A549 (cell line): ENCODE measurements at regions not wholly inside any gene's neighbourhood (a gene's known extent, or its start where the extent isn't known, plus 50 kb on each side); places are given as distances from the start of the nearest gene placed in this dataset.

Source experiments
- ATAC-seq, 2 experiments: fragments of 200-7000 bp in 1 of 2; fragments of >200 bp in 1 of 2; cut with Nextera tagmentation in 1 of 2; cut with Tn5 transposase in 1 of 2; 3 replicates each; pipeline versions ENCODE4 v1.8.0 to v1.9.1; 2018 to 2020; ENCODE audit warnings: mild to moderate bottlenecking in 1 of 2, moderate library complexity in 1 of 2
- CTCF ChIA-PET: fragments of 300-600 bp; sonication (Branson Sonifier 250); formaldehyde crosslinking; extraction: SDS; loops from one replicate; lab custom pipeline; 2021; ENCODE audit warnings: antibody characterized with exemption, inconsistent platforms; lab: Yijun Ruan, JAX
- POLR2A ChIA-PET: fragments of 350-600 bp; formaldehyde crosslinking; extraction: SDS; loops from one replicate; lab custom pipeline; 2021; ENCODE audit warnings: antibody characterized with exemption, inconsistent platforms; lab: Yijun Ruan, JAX
- DNase-seq, 2 experiments: peaks; one replicate each; pipeline versions ENCODE4 v3.0.0 to v3.0.0-alpha.2; 2011 to 2016; ENCODE audit warnings: low read depth in 1 of 2, low spot score in 1 of 2
- FAIRE-seq: peaks from 2 replicates; lab custom pipeline; 2011; peaks lifted over from hg19 to GRCh38; lab: Jason Lieb, UNC
- H3K27ac ChIP-seq, 2 experiments: fragments of >200 bp; sonication (Bioruptor Twin); formaldehyde crosslinking; 3 replicates each; pipeline ENCODE4 v1.5.1; 2016 to 2017
- H3K4me1 ChIP-seq: fragments of >200 bp; sonication (Bioruptor Twin); formaldehyde crosslinking; 3 replicates; pipeline ENCODE4 v1.6.1; 2016
- H3K4me2 ChIP-seq: fragments of >200 bp; sonication (Bioruptor Twin); formaldehyde crosslinking; 3 replicates; pipeline ENCODE4 v1.6.1; 2016
- H3K4me3 ChIP-seq: fragments of >200 bp; sonication (Bioruptor Twin); formaldehyde crosslinking; 3 replicates; pipeline ENCODE4 v1.5.1; 2016
- H3K9me3 ChIP-seq: fragments of >200 bp; sonication (Bioruptor Twin); formaldehyde crosslinking; 3 replicates; pipeline ENCODE4 v1.6.1; 2016
- BHLHE40 ChIP-seq: IDR thresholded peaks from 2 replicates; pipeline ENCODE4 v1.6.1; 2012; ENCODE audit warnings: low read depth, low read length, inconsistent platforms
- CBX8 ChIP-seq: fragments of 200-600 bp; sonication (generic); IDR thresholded peaks from 2 replicates; pipeline ENCODE4 v1.6.1; 2016
- CEBPB ChIP-seq, 2 experiments: fragments of >200 bp in 1 of 2; sonication (Bioruptor Twin) in 1 of 2; formaldehyde crosslinking in 1 of 2; IDR thresholded peaks; 2 replicates each; pipeline ENCODE4 v1.6.1; 2012 to 2016
- CHD2 ChIP-seq: fragments of 150-350 bp; IDR thresholded peaks from 2 replicates; pipeline ENCODE4 v1.6.1; 2014; ENCODE audit warnings: low read length; ENCODE audit not compliant: partially characterized antibody
- CHD4 ChIP-seq: fragments of 200-600 bp; sonication (generic); IDR thresholded peaks from 2 replicates; pipeline ENCODE4 v1.6.1; 2016; ENCODE audit warnings: antibody characterized with exemption, mild to moderate bottlenecking, borderline replicate concordance
- ESRRA ChIP-seq: fragments of 150-350 bp; IDR thresholded peaks from 2 replicates; pipeline ENCODE4 v1.6.1; 2014; ENCODE audit warnings: mild to moderate bottlenecking, low read length, borderline replicate concordance
- FOXS1 ChIP-seq: fragments of 250-450 bp; sonication (Bioruptor Pico); IDR thresholded peaks from 2 replicates; pipeline ENCODE4 v1.5.0; 2020; ENCODE audit warnings: mild to moderate bottlenecking, moderate library complexity
- HDAC2 ChIP-seq: fragments of 200-600 bp; sonication (generic); IDR thresholded peaks from 2 replicates; pipeline ENCODE4 v1.6.1; 2016
- HOXA7 ChIP-seq: fragments of 250-450 bp; sonication (Bioruptor Pico); IDR thresholded peaks from 2 replicates; pipeline ENCODE4 v1.5.0; 2020; ENCODE audit warnings: mild to moderate bottlenecking, moderate library complexity
- JUN ChIP-seq, 2 experiments: fragments of >200 bp; sonication (Bioruptor Twin); formaldehyde crosslinking; IDR thresholded peaks; 2 replicates in 1 of 2; 3 replicates in 1 of 2; pipeline ENCODE4 v1.6.1; 2016 to 2017
- JUNB ChIP-seq: fragments of >200 bp; sonication (Bioruptor Twin); formaldehyde crosslinking; IDR thresholded peaks from 2 replicates; pipeline ENCODE4 v1.6.1; 2016
- KDM1A ChIP-seq: fragments of 200-600 bp; sonication (generic); IDR thresholded peaks from 2 replicates; pipeline ENCODE4 v1.6.1; 2016; ENCODE audit warnings: low read depth, mild to moderate bottlenecking
- MYC ChIP-seq: IDR thresholded peaks from 2 replicates; pipeline ENCODE4 v1.6.1; 2012; ENCODE audit warnings: mild to moderate bottlenecking, inconsistent platforms, low read length, improper control_type of control experiment, borderline replicate concordance
- NPAS2 ChIP-seq: fragments of 250-450 bp; sonication (Bioruptor Pico); IDR thresholded peaks from 2 replicates; pipeline ENCODE4 v1.8.0; 2022; ENCODE audit warnings: mild to moderate bottlenecking, moderate library complexity, borderline replicate concordance
- POLR2A ChIP-seq: IDR thresholded peaks from 2 replicates; pipeline ENCODE4 v1.6.1; 2012; ENCODE audit warnings: mild to moderate bottlenecking, low read length
- POLR2AphosphoS2 ChIP-seq: conservative IDR thresholded peaks from 2 replicates; pipeline ENCODE4 v1.6.1; 2012; ENCODE audit warnings: low read length, improper control_type of control experiment, inconsistent platforms
- RAD21 ChIP-seq, 2 experiments: fragments of >200 bp in 1 of 2; sonication (Bioruptor Twin) in 1 of 2; formaldehyde crosslinking in 1 of 2; IDR thresholded peaks in 1 of 2; conservative IDR thresholded peaks in 1 of 2; 2 replicates in 1 of 2; 3 replicates in 1 of 2; pipeline ENCODE4 v1.6.1; 2012 to 2018; ENCODE audit warnings: inconsistent platforms in 1 of 2
- RCOR1 ChIP-seq: fragments of 150-350 bp; IDR thresholded peaks from 2 replicates; pipeline ENCODE4 v1.6.1; 2014; ENCODE audit warnings: antibody characterized with exemption, low read length, low read depth
- RFX5 ChIP-seq: fragments of 450-650 bp; IDR thresholded peaks from 2 replicates; pipeline ENCODE4 v1.7.1; 2014; ENCODE audit warnings: antibody characterized with exemption, mild to moderate bottlenecking, moderate library complexity
- RNF2 ChIP-seq: fragments of 200-600 bp; sonication (generic); IDR thresholded peaks from 2 replicates; pipeline ENCODE4 v1.6.1; 2016; ENCODE audit warnings: low read depth, mild to moderate bottlenecking, antibody characterized with exemption, moderate library complexity, borderline replicate concordance
- SMC3 ChIP-seq: fragments of >200 bp; sonication (Bioruptor Twin); formaldehyde crosslinking; IDR thresholded peaks from 3 replicates; pipeline ENCODE4 v1.6.1; 2018; ENCODE audit warnings: inconsistent platforms
- SREBF2 ChIP-seq: fragments of 450-650 bp; IDR thresholded peaks from 2 replicates; pipeline ENCODE4 v1.6.1; 2014; ENCODE audit warnings: mild to moderate bottlenecking, moderate library complexity
- TFCP2L1 ChIP-seq: fragments of 250-450 bp; sonication (Bioruptor Pico); IDR thresholded peaks from 2 replicates; pipeline ENCODE4 v1.5.0; 2021; ENCODE audit warnings: mild to moderate bottlenecking
- ZNF302 ChIP-seq: fragments of 250-450 bp; sonication (Bioruptor Pico); IDR thresholded peaks from 2 replicates; pipeline ENCODE4 v1.9.0; 2021; ENCODE audit warnings: inconsistent platforms, mild to moderate bottlenecking, moderate library complexity
- ZSCAN20 ChIP-seq: fragments of 250-450 bp; sonication (Bioruptor Pico); IDR thresholded peaks from 2 replicates; pipeline ENCODE4 v1.8.0; 2022; ENCODE audit warnings: mild to moderate bottlenecking, moderate library complexity
- WGBS: methylation state at CpG from one replicate; pipeline ENCODE4 v1.1.6; 2017; ENCODE audit errors: missing lambda C conversion rate; 5-methylcytosine and 5-hydroxymethylcytosine counted together
- TF ChIP-seq, protein P1 (sequence below): fragments of 150-350 bp; IDR thresholded peaks from 2 replicates; pipeline ENCODE4 v1.6.1; 2014; ENCODE audit warnings: low read depth, mild to moderate bottlenecking, low read length
- TF ChIP-seq, protein P2 (sequence below): IDR thresholded peaks from 2 replicates; pipeline ENCODE4 v1.6.1; 2012
- TF ChIP-seq, protein P3 (sequence below): fragments of >200 bp; sonication (Bioruptor Twin); formaldehyde crosslinking; IDR thresholded peaks from 3 replicates; pipeline ENCODE4 v1.5.1; 2016

DNA sequence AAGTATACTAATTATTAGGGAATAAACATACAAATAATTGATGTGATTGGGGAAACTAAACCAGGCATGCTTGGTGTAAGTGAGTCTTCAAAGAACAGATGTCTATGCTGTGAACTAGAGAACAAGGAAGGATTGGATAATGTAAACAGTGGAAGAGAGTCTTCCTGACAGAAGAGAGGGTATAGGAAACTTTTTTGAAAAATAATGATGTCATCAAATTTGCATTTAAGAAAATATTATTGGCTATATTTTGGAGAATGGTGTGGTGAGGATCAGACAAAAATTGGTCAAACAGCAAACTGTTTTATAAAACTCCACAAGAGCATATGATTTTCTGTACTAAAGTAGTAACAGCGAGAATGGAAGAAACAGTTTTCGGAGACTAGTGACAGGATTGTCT, 537.7 kb downstream of the TRAM1L1 start:
- FAIRE-seq, result no peak
- WGBS, result 62% methylated on average over 2 of the region's 2 CpGs
- POLR2A ChIA-PET, result no interaction called here

DNA sequence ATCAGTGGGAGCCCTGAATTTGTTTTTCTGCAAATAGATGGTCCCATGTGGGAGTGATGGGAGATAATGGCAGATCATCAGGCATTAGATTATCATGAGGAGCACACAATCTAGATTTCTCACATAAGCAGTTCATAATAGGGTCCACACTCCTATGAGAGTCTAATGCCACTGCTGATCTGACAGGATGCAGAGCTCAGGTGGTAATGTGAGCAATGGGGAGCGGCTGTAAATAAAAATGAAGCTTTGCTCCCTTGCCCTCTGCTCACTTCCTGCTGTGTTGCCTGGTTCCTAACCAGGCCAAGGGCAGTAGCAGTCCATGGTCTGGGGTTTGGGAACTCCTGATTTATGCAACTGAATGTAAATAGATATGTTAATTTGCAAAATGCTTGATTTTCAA, 538.6 kb downstream of the TRAM1L1 start:
- POLR2A ChIA-PET, result no interaction called here
- FAIRE-seq, result no peak
- DNase-seq, result no peak
- H3K4me2 ChIP-seq, result no peak overlapping the region
- H3K27ac ChIP-seq, result no peak overlapping the region
- H3K9me3 ChIP-seq, result no peaks in the 10 kb centered on the region
- no peak for ATAC-seq
- no peak for TF ChIP-seq JUNB
- TF ChIP-seq CBX8, result no peak
- no peak for TF ChIP-seq POLR2AphosphoS2
- TF ChIP-seq RCOR1, result no peak
- no peak for TF ChIP-seq ESRRA
- TF ChIP-seq MYC, result no peak
- TF ChIP-seq BHLHE40, result no peak
- TF ChIP-seq RNF2, result no peak
- no peak for TF ChIP-seq CHD2
- CTCF ChIA-PET, result no interaction called here
- WGBS, result 11% methylated on average over 1 of the region's 1 CpG
- no peak overlapping the region for H3K4me3 ChIP-seq
- H3K4me1 ChIP-seq, result no peaks in the 10 kb centered on the region

More for the DNA sequence above, 537.7 kb downstream of the TRAM1L1 start:
- TF ChIP-seq JUN (IDR thresholded peaks at IDR 0.05) (no peak), FOXS1 (CRISPR knock-in tag) (no peak), HOXA7 (CRISPR knock-in tag) (no peak), CHD4 (no peak), CHD2 (no peak), HDAC2 (no peak), RFX5 (no peak), ZSCAN20 (CRISPR knock-in tag) (no peak)
- TF ChIP-seq, protein P1, sequence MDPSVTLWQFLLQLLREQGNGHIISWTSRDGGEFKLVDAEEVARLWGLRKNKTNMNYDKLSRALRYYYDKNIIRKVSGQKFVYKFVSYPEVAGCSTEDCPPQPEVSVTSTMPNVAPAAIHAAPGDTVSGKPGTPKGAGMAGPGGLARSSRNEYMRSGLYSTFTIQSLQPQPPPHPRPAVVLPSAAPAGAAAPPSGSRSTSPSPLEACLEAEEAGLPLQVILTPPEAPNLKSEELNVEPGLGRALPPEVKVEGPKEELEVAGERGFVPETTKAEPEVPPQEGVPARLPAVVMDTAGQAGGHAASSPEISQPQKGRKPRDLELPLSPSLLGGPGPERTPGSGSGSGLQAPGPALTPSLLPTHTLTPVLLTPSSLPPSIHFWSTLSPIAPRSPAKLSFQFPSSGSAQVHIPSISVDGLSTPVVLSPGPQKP, result no peak
- TF ChIP-seq, protein P2, sequence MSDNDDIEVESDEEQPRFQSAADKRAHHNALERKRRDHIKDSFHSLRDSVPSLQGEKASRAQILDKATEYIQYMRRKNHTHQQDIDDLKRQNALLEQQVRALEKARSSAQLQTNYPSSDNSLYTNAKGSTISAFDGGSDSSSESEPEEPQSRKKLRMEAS, result no peak
- TF ChIP-seq, protein P3, sequence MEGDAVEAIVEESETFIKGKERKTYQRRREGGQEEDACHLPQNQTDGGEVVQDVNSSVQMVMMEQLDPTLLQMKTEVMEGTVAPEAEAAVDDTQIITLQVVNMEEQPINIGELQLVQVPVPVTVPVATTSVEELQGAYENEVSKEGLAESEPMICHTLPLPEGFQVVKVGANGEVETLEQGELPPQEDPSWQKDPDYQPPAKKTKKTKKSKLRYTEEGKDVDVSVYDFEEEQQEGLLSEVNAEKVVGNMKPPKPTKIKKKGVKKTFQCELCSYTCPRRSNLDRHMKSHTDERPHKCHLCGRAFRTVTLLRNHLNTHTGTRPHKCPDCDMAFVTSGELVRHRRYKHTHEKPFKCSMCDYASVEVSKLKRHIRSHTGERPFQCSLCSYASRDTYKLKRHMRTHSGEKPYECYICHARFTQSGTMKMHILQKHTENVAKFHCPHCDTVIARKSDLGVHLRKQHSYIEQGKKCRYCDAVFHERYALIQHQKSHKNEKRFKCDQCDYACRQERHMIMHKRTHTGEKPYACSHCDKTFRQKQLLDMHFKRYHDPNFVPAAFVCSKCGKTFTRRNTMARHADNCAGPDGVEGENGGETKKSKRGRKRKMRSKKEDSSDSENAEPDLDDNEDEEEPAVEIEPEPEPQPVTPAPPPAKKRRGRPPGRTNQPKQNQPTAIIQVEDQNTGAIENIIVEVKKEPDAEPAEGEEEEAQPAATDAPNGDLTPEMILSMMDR, result no peak
- ATAC-seq, result no peak
- no peak overlapping the region for H3K4me3 ChIP-seq
- CTCF ChIA-PET, result no interaction called here
- H3K4me1 ChIP-seq, result no peaks in the 10 kb centered on the region
- H3K27ac ChIP-seq, result no peak overlapping the region
- no peaks in the 10 kb centered on the region for H3K9me3 ChIP-seq
- no peak overlapping the region for H3K4me2 ChIP-seq
- no peak for DNase-seq

DNA sequence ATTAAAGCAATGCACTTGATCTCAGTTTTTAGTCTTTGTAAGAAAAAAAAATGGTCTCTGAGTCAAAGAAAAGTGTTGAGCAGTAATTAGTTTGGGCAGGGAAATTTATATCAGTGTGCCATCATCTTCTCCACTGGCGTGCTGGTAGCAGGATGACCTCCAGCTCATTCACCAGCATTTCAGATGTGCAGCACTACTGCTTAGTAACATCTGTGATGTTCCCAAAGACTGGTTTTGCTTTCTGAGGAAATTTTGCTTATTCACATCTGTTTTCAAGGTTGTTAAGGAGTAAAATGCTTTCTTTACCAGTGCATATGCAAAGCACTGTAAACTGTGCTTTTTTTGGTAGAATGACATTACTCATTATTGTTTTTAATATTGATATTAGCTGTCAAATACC, 540.4 kb downstream of the TRAM1L1 start:
- POLR2A ChIA-PET, result no interaction called here
- H3K27ac ChIP-seq, result no peak overlapping the region
- DNase-seq, result no peak
- no peaks in the 10 kb centered on the region for H3K9me3 ChIP-seq
- no peak overlapping the region for H3K4me3 ChIP-seq
- ATAC-seq, result no peak
- FAIRE-seq, result no peak
- H3K4me2 ChIP-seq, result no peak overlapping the region
- TF ChIP-seq RNF2 (no peak), CEBPB (IDR thresholded peaks at IDR 0.05) (no peak), ZNF302 (CRISPR knock-in tag) (no peak), RAD21 (conservative IDR thresholded peaks at IDR 0.05 in 1 of 2, IDR thresholded peaks at IDR 0.05 in 1 of 2) (no peak), POLR2A (no peak), SREBF2 (no peak), NPAS2 (no peak), TFCP2L1 (CRISPR knock-in tag) (no peak), ESRRA (no peak), KDM1A (no peak), SMC3 (no peak)
- TF ChIP-seq, all 56 proteins: peak for 0
- H3K4me1 ChIP-seq, result no peaks in the 10 kb centered on the region
- CTCF ChIA-PET, result no interaction called here
- WGBS, result 0% methylated on average over 1 of the region's 1 CpG
